BLaER1 (cell line): ENCODE measurements at regions not wholly inside any gene's neighbourhood (a gene's known extent, or its start where the extent isn't known, plus 50 kb on each side); places are given as distances from the start of the nearest gene placed in this dataset.
A peak's percentile ranks its signal among the peaks of the same experiment; 100 is the strongest.

Experiments used
- H3K27ac ChIP-seq: shearing (Covaris generic); formaldehyde crosslinking; 2 replicates; pipeline ENCODE4 v1.8.1; 2022
- H3K27me3 ChIP-seq: shearing (Covaris generic); formaldehyde crosslinking; 2 replicates; pipeline ENCODE4 v1.8.1; 2022
- H3K36me3 ChIP-seq: shearing (Covaris generic); formaldehyde crosslinking; 2 replicates; pipeline ENCODE4 v1.8.1; 2022
- H3K4me1 ChIP-seq: shearing (Covaris generic); formaldehyde crosslinking; 2 replicates; pipeline ENCODE4 v1.8.1; 2022
- H3K4me2 ChIP-seq: shearing (Covaris generic); formaldehyde crosslinking; 2 replicates; pipeline ENCODE4 v1.8.1; 2022
- H3K4me3 ChIP-seq: shearing (Covaris generic); formaldehyde crosslinking; 2 replicates; pipeline ENCODE4 v1.8.1; 2022
- H3K9ac ChIP-seq: shearing (Covaris generic); formaldehyde crosslinking; 2 replicates; pipeline ENCODE4 v1.8.1; 2022
- H3K9me3 ChIP-seq: shearing (Covaris generic); formaldehyde crosslinking; 2 replicates; pipeline ENCODE4 v1.8.1; 2022
- H4K20me1 ChIP-seq: shearing (Covaris generic); formaldehyde crosslinking; 2 replicates; pipeline ENCODE4 v1.8.1; 2022
- Cebpa-rat ChIP-seq: shearing (Covaris generic); IDR thresholded peaks from 2 replicates; pipeline ENCODE4 v1.8.1; 2022

- Histone ChIP-seq H3K27ac (no peak overlapping the region), H3K4me1 (peaks cover 14% of the 10 kb centered on the region), H3K4me3 (no peak overlapping the region), H3K36me3 (no peaks in the 10 kb centered on the region), H3K9me3 (no peaks in the 10 kb centered on the region), H3K9ac (no peak overlapping the region), H3K27me3 (no peaks in the 10 kb centered on the region), H4K20me1 (no peaks in the 10 kb centered on the region), H3K4me2 (peak overlapping the region; percentile 41)
- TF ChIP-seq Cebpa-rat = no peak
These were observed 148.8 kb upstream of the CAMK1G start for GRCh38 chr1:209434631-209435217.

GRCh38 chr1:209435654-209436566 is 147.6 kb upstream of the CAMK1G start:
- no peak overlapping the region for H3K9ac ChIP-seq
- no peak overlapping the region for H3K4me3 ChIP-seq
- no peak for TF ChIP-seq Cebpa-rat
- peaks cover 14% of the 10 kb centered on the region for H3K4me1 ChIP-seq
- H3K27me3 ChIP-seq = no peaks in the 10 kb centered on the region
- H3K4me2 ChIP-seq = no peak overlapping the region
- no peaks in the 10 kb centered on the region for H3K36me3 ChIP-seq
- H4K20me1 ChIP-seq = no peaks in the 10 kb centered on the region
- no peak overlapping the region for H3K27ac ChIP-seq
- H3K9me3 ChIP-seq = no peaks in the 10 kb centered on the region

- H3K4me2 ChIP-seq = no peak overlapping the region
- no peak for TF ChIP-seq Cebpa-rat
- H3K9ac ChIP-seq = no peak overlapping the region
- no peaks in the 10 kb centered on the region for H3K36me3 ChIP-seq
- no peak overlapping the region for H3K4me3 ChIP-seq
- no peak overlapping the region for H3K27ac ChIP-seq
- H3K4me1 ChIP-seq = peaks cover 3% of the 10 kb centered on the region
- H3K27me3 ChIP-seq = no peaks in the 10 kb centered on the region
- H3K9me3 ChIP-seq = no peaks in the 10 kb centered on the region
- H4K20me1 ChIP-seq = no peaks in the 10 kb centered on the region
These were observed 143.7 kb upstream of the CAMK1G start for GRCh38 chr1:209439828-209440227.

- Histone ChIP-seq H3K9me3 (no peaks in the 10 kb centered on the region), H3K36me3 (no peaks in the 10 kb centered on the region), H3K4me1 (no peaks in the 10 kb centered on the region), H3K27me3 (no peaks in the 10 kb centered on the region), H3K4me3 (no peak overlapping the region), H4K20me1 (no peaks in the 10 kb centered on the region), H3K27ac (no peak overlapping the region), H3K9ac (no peak overlapping the region), H3K4me2 (no peak overlapping the region)
- no peak for TF ChIP-seq Cebpa-rat
These were observed 140.1 kb upstream of the CAMK1G start for GRCh38 chr1:209443361-209443931.

- no peaks in the 10 kb centered on the region for H3K36me3 ChIP-seq
- H4K20me1 ChIP-seq = no peaks in the 10 kb centered on the region
- no peak overlapping the region for H3K27ac ChIP-seq
- H3K9me3 ChIP-seq = no peaks in the 10 kb centered on the region
- H3K4me1 ChIP-seq = no peaks in the 10 kb centered on the region
- H3K27me3 ChIP-seq = no peaks in the 10 kb centered on the region
- no peak overlapping the region for H3K4me2 ChIP-seq
- no peak overlapping the region for H3K4me3 ChIP-seq
- no peak for TF ChIP-seq Cebpa-rat
- no peak overlapping the region for H3K9ac ChIP-seq
These were observed 139.4 kb upstream of the CAMK1G start for GRCh38 chr1:209443975-209444651.

GRCh38 chr1:209444961-209445360 is 138.6 kb upstream of the CAMK1G start:
- H3K4me3 ChIP-seq = no peak overlapping the region
- no peak overlapping the region for H3K27ac ChIP-seq
- no peaks in the 10 kb centered on the region for H3K4me1 ChIP-seq
- no peaks in the 10 kb centered on the region for H3K9me3 ChIP-seq
- no peak overlapping the region for H3K9ac ChIP-seq
- no peaks in the 10 kb centered on the region for H3K36me3 ChIP-seq
- H4K20me1 ChIP-seq = no peaks in the 10 kb centered on the region
- no peak overlapping the region for H3K4me2 ChIP-seq
- H3K27me3 ChIP-seq = no peaks in the 10 kb centered on the region
- TF ChIP-seq Cebpa-rat = no peak

GRCh38 chr1:209445576-209445975 is 137.9 kb upstream of the CAMK1G start:
- Histone ChIP-seq H3K36me3 (no peaks in the 10 kb centered on the region), H3K9ac (no peak overlapping the region)

GRCh38 chr1:209446356-209446755 is 137.2 kb upstream of the CAMK1G start:
- no peak for TF ChIP-seq Cebpa-rat
- H3K4me1 ChIP-seq = no peaks in the 10 kb centered on the region
- H3K4me3 ChIP-seq = no peak overlapping the region

More at GRCh38 chr1:209445576-209445975, 137.9 kb upstream of the CAMK1G start:
- TF ChIP-seq Cebpa-rat = no peak
- Histone ChIP-seq H3K4me1 (no peaks in the 10 kb centered on the region), H3K27me3 (no peaks in the 10 kb centered on the region), H3K9me3 (no peaks in the 10 kb centered on the region), H3K4me3 (no peak overlapping the region), H3K27ac (no peak overlapping the region), H4K20me1 (no peaks in the 10 kb centered on the region), H3K4me2 (no peak overlapping the region)

GRCh38 chr1:209454340-209454994 is 129.0 kb upstream of the CAMK1G start:
- Histone ChIP-seq H3K36me3 (no peaks in the 10 kb centered on the region), H3K4me3 (no peak overlapping the region), H3K27ac (no peak overlapping the region), H4K20me1 (no peaks in the 10 kb centered on the region), H3K27me3 (no peaks in the 10 kb centered on the region), H3K4me1 (peaks cover 17% of the 10 kb centered on the region), H3K4me2 (no peak overlapping the region), H3K9me3 (peaks cover 2% of the 10 kb centered on the region; the same call in 1 of the 2 replicates), H3K9ac (no peak overlapping the region)
- TF ChIP-seq Cebpa-rat = no peak

More at GRCh38 chr1:209446356-209446755, 137.2 kb upstream of the CAMK1G start:
- Histone ChIP-seq H3K9ac (no peak overlapping the region), H3K27ac (no peak overlapping the region), H3K27me3 (no peaks in the 10 kb centered on the region), H3K36me3 (no peaks in the 10 kb centered on the region), H4K20me1 (no peaks in the 10 kb centered on the region), H3K4me2 (no peak overlapping the region), H3K9me3 (no peaks in the 10 kb centered on the region)
